GM21825 (cell line): ENCODE measurements at regions not wholly inside any gene's neighbourhood (a gene's known extent, or its start where the extent isn't known, plus 50 kb on each side); places are given as distances from the start of the nearest gene placed in this dataset.
"Not testable (repeated sequence)": the region's sequence is repeated elsewhere in the genome, so short reads cannot be mapped to it uniquely, and the experiment has no call there.

Experiments
- ATAC-seq: cut with Tn5 transposase; IDR thresholded peaks from one replicate; pipeline ENCODE4 v1.9.1; 2021; ENCODE audit warnings: mild to moderate bottlenecking, moderate library complexity; ENCODE audit not compliant: unreplicated experiment

- no peak for ATAC-seq
Measured at GRCh38 chr4:72690771-72691170, 121.8 kb upstream of the ADAMTS3 start.

- ATAC-seq: no peak
Measured at GRCh38 chr4:72689923-72690322, 120.9 kb upstream of the ADAMTS3 start.

- not testable (repeated sequence) for ATAC-seq
Measured at GRCh38 chr4:72686390-72686789, 117.4 kb upstream of the ADAMTS3 start.

- no peak for ATAC-seq
Measured at GRCh38 chr4:72679666-72680065, 110.6 kb upstream of the ADAMTS3 start.

- no peak for ATAC-seq
Measured at GRCh38 chr4:72677886-72678285, 108.9 kb upstream of the ADAMTS3 start.

GRCh38 chr4:72677265-72677664 is 108.2 kb upstream of the ADAMTS3 start:
- ATAC-seq: no peak

GRCh38 chr4:72671980-72672379 is 103.0 kb upstream of the ADAMTS3 start:
- no peak for ATAC-seq

- ATAC-seq: no peak
Measured at GRCh38 chr4:72670521-72670920, 101.5 kb upstream of the ADAMTS3 start.

- no peak for ATAC-seq
Measured at GRCh38 chr4:72666910-72667309, 97.9 kb upstream of the ADAMTS3 start.

- no peak for ATAC-seq
Measured at GRCh38 chr4:72665171-72665968, 96.3 kb upstream of the ADAMTS3 start.

GRCh38 chr4:72663828-72664227 is 94.8 kb upstream of the ADAMTS3 start:
- no peak for ATAC-seq

GRCh38 chr4:72661830-72662229 is 92.8 kb upstream of the ADAMTS3 start:
- ATAC-seq: no peak

- ATAC-seq: no peak
Measured at GRCh38 chr4:72641611-72642010, 72.6 kb upstream of the ADAMTS3 start.

GRCh38 chr4:72636866-72637265 is 67.8 kb upstream of the ADAMTS3 start:
- ATAC-seq: not testable (repeated sequence)

- ATAC-seq: not testable (repeated sequence)
Measured at GRCh38 chr4:72635931-72636330, 66.9 kb upstream of the ADAMTS3 start.

GRCh38 chr4:72632253-72632652 is 63.2 kb upstream of the ADAMTS3 start:
- ATAC-seq: not testable (repeated sequence)

- ATAC-seq: no peak
Measured at GRCh38 chr4:72631296-72631695, 62.3 kb upstream of the ADAMTS3 start.

GRCh38 chr4:72629540-72629939 is 60.5 kb upstream of the ADAMTS3 start:
- no peak for ATAC-seq

GRCh38 chr4:72627723-72628122 is 58.7 kb upstream of the ADAMTS3 start:
- no peak for ATAC-seq
